Liver (tissue), 8 donors: ENCODE measurements at regions not wholly inside any gene's neighbourhood (a gene's known extent, or its start where the extent isn't known, plus 50 kb on each side); places are given as distances from the start of the nearest gene placed in this dataset.

Experiments
- DNase-seq: peaks from one replicate; pipeline ENCODE4 v3.0.0-alpha.2; 2017; ENCODE audit warnings: low spot score
- H3K27ac ChIP-seq, 2 donors: one replicate each; pipeline ENCODE4 v1.7.0; 2013; ENCODE audit warnings: inconsistent platforms in 2 of 2, low read length in 2 of 2, control low read depth in 1 of 2, low read depth in 1 of 2, mild to moderate bottlenecking in 1 of 2
- H3K27me3 ChIP-seq, 4 donors: one replicate each; pipeline versions ENCODE4 v1.6.1 to v1.7.0; 2013; ENCODE audit warnings: low read length in 3 of 4, inconsistent platforms in 1 of 4, mild to moderate bottlenecking in 1 of 4, moderate library complexity in 1 of 4; ENCODE audit not compliant: control insufficient read depth in 4 of 4, insufficient read depth in 4 of 4
- H3K36me3 ChIP-seq, 4 donors: one replicate each; pipeline versions ENCODE4 v1.6.1 to v1.7.0; 2013; ENCODE audit warnings: low read length in 3 of 4, mild to moderate bottlenecking in 3 of 4, low read depth in 1 of 4, moderate library complexity in 1 of 4; ENCODE audit not compliant: control insufficient read depth in 4 of 4, insufficient read depth in 3 of 4
- H3K4me1 ChIP-seq, 4 donors: one replicate each; pipeline versions ENCODE4 v1.6.1 to v1.7.0; 2013; ENCODE audit warnings: low read length in 3 of 4, mild to moderate bottlenecking in 3 of 4, moderate library complexity in 1 of 4; ENCODE audit not compliant: control insufficient read depth in 4 of 4, insufficient read depth in 4 of 4
- H3K4me3 ChIP-seq, 3 donors: one replicate each; pipeline versions ENCODE4 v1.6.1 to v1.7.0; 2013; ENCODE audit warnings: low read length in 3 of 3, control low read depth in 1 of 3, low read depth in 1 of 3, mild to moderate bottlenecking in 1 of 3
- H3K9ac ChIP-seq, 2 donors: one replicate each; pipeline ENCODE4 v1.7.0; 2013; ENCODE audit warnings: low read length in 2 of 2, mild to moderate bottlenecking in 2 of 2, moderate library complexity in 2 of 2, control low read depth in 1 of 2, low read depth in 1 of 2
- H3K9me3 ChIP-seq, 4 donors: one replicate each; pipeline versions ENCODE4 v1.6.1 to v1.7.0; 2013; ENCODE audit warnings: low read length in 3 of 4; ENCODE audit not compliant: control insufficient read depth in 4 of 4
- ATF3 ChIP-seq: IDR thresholded peaks from 2 replicates; pipeline ENCODE4 v1.6.1; 2016; ENCODE audit warnings: antibody characterized with exemption
- CTCF ChIP-seq: fragments of 150-350 bp; IDR thresholded peaks from 2 replicates; pipeline ENCODE4 v1.5.1; 2017; ENCODE audit warnings: improper control_type of control experiment, low read depth, low read length; ENCODE audit not compliant: missing input control
- FOXA1 ChIP-seq: IDR thresholded peaks from 2 replicates; pipeline ENCODE4 v1.6.1; 2016; ENCODE audit warnings: antibody characterized with exemption
- FOXA2 ChIP-seq: IDR thresholded peaks from 2 replicates; pipeline ENCODE4 v1.6.1; 2016; ENCODE audit warnings: antibody characterized with exemption
- GABPA ChIP-seq, 2 donors: IDR thresholded peaks in 1 of 2; conservative IDR thresholded peaks in 1 of 2; 2 replicates each; pipeline ENCODE4 v1.6.1; 2016; ENCODE audit warnings: antibody characterized with exemption in 2 of 2, mild to moderate bottlenecking in 1 of 2, moderate library complexity in 1 of 2
- HNF4A ChIP-seq, 2 donors: conservative IDR thresholded peaks; 2 replicates each; pipeline ENCODE4 v1.6.1; 2016; ENCODE audit warnings: antibody characterized with exemption in 2 of 2, mild to moderate bottlenecking in 2 of 2
- HNF4G ChIP-seq: IDR thresholded peaks from 2 replicates; pipeline ENCODE4 v1.6.1; 2016; ENCODE audit warnings: antibody characterized with exemption
- JUND ChIP-seq, 2 donors: IDR thresholded peaks; 2 replicates each; pipeline ENCODE4 v1.6.1; 2016; ENCODE audit warnings: antibody characterized with exemption in 2 of 2
- MAX ChIP-seq: IDR thresholded peaks from 2 replicates; pipeline ENCODE4 v1.6.1; 2016; ENCODE audit warnings: antibody characterized with exemption
- NR2F2 ChIP-seq: IDR thresholded peaks from 2 replicates; pipeline ENCODE4 v1.6.1; 2016; ENCODE audit warnings: antibody characterized with exemption
- RAD21 ChIP-seq, 2 donors: IDR thresholded peaks; 2 replicates each; pipeline ENCODE4 v1.6.1; 2016; ENCODE audit warnings: antibody characterized with exemption in 2 of 2, mild to moderate bottlenecking in 2 of 2
- REST ChIP-seq: IDR thresholded peaks from 2 replicates; pipeline ENCODE4 v1.6.1; 2016; ENCODE audit warnings: antibody characterized with exemption, mild to moderate bottlenecking
- RXRA ChIP-seq, 2 donors: IDR thresholded peaks; 2 replicates each; pipeline ENCODE4 v1.6.1; 2017 to 2018; ENCODE audit warnings: antibody characterized with exemption in 2 of 2, mild to moderate bottlenecking in 1 of 2
- SP1 ChIP-seq: IDR thresholded peaks from 2 replicates; pipeline ENCODE4 v1.6.1; 2018; ENCODE audit warnings: antibody characterized with exemption, mild to moderate bottlenecking
- TAF1 ChIP-seq: conservative IDR thresholded peaks from 2 replicates; pipeline ENCODE4 v1.6.1; 2016; ENCODE audit warnings: antibody characterized with exemption, mild to moderate bottlenecking
- ZBTB33 ChIP-seq: IDR thresholded peaks from 2 replicates; pipeline ENCODE4 v1.6.1; 2016; ENCODE audit warnings: antibody characterized with exemption
- WGBS: extraction: QIAGEN DNeasy Blood & Tissue Kit; methylation state at CpG from one replicate; pipeline ENCODE4 v1.1.7; 2013; 5-methylcytosine and 5-hydroxymethylcytosine counted together
- donor health status: healthy.
- donor health status: healthy.
- donor health status: healthy.
- donor health status: healthy.
- donor health status: healthy.

GRCh38 chr15:70225416-70225815, 127.7 kb upstream of the TLE3 start:
- Histone ChIP-seq H3K27me3 (no peaks in the 10 kb centered on the region), H3K27ac (no peak overlapping the region), H3K4me1 (no peaks in the 10 kb centered on the region), H3K9ac (no peak overlapping the region), H3K4me3 (no peak overlapping the region), H3K9me3 (no peaks in the 10 kb centered on the region), H3K36me3 (no peaks in the 10 kb centered on the region)
- no peak for DNase-seq
- TF ChIP-seq FOXA2 (no peak), JUND (IDR thresholded peaks at IDR 0.05) (no peak), TAF1 (no peak), MAX (no peak), FOXA1 (no peak), ATF3 (no peak), CTCF (no peak), RXRA (IDR thresholded peaks at IDR 0.05) (no peak), HNF4G (no peak), RAD21 (IDR thresholded peaks at IDR 0.05) (no peak), GABPA (IDR thresholded peaks at IDR 0.05 in 1 of 2, conservative IDR thresholded peaks at IDR 0.05 in 1 of 2) (no peak), NR2F2 (no peak), ZBTB33 (no peak), SP1 (no peak), REST (no peak)
- 88% methylated on average over 9 of the region's 9 CpGs for WGBS

GRCh38 chr15:70222606-70223005, 124.9 kb upstream of the TLE3 start:
- no peak overlapping the region for H3K27ac ChIP-seq
- TF ChIP-seq SP1 (no peak), NR2F2 (no peak), GABPA (IDR thresholded peaks at IDR 0.05 in 1 of 2, conservative IDR thresholded peaks at IDR 0.05 in 1 of 2) (no peak), MAX (no peak), HNF4A (conservative IDR thresholded peaks at IDR 0.05) (no peak), JUND (IDR thresholded peaks at IDR 0.05) (no peak)
- WGBS: 86% methylated on average over 2 of the region's 2 CpGs
- H3K4me1 ChIP-seq: no peaks in the 10 kb centered on the region
- no peaks in the 10 kb centered on the region for H3K27me3 ChIP-seq
- no peak for DNase-seq
- no peak overlapping the region for H3K4me3 ChIP-seq
- H3K36me3 ChIP-seq: no peaks in the 10 kb centered on the region
- no peaks in the 10 kb centered on the region for H3K9me3 ChIP-seq
- no peak overlapping the region for H3K9ac ChIP-seq
